ENCODE measurements at regions not wholly inside any gene's neighbourhood (a gene's known extent, or its start where the extent isn't known, plus 50 kb on each side); places are given as distances from the start of the nearest gene placed in this dataset.
"Not testable (repeated sequence)": the region's sequence is repeated elsewhere in the genome, so short reads cannot be mapped to it uniquely, and the experiment has no call there.

- no peak for DNase-seq (ENCODE audit: low spot score)
These were observed 1973.0 kb upstream of the FLRT2 start for GRCh38 chr14:83556746-83557453.

DNA sequence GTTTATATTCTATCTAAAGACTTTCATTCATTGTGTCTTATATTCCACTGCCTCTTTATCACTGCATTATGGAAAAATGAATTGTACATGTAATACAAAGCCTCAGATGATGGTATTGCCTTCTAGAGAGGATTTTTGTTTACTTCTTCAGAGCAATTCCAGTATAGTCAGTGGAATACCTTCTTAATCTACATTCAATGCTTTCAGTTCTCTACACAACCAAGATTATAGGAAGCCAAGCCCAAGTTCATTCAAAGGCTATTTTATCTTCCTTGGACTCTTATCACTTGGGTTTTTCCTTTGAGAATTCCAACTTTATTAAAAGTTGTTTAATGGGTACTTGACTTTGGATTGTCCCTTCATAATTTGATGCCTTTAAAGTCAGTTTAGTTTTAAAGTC lies 1971.0 kb upstream of the FLRT2 start:
- DNase-seq (ENCODE audit: low spot score): no peak

- DNase-seq (ENCODE audit: low spot score): no peak
These were observed 1970.2 kb upstream of the FLRT2 start for GRCh38 chr14:83559721-83560120.

DNA sequence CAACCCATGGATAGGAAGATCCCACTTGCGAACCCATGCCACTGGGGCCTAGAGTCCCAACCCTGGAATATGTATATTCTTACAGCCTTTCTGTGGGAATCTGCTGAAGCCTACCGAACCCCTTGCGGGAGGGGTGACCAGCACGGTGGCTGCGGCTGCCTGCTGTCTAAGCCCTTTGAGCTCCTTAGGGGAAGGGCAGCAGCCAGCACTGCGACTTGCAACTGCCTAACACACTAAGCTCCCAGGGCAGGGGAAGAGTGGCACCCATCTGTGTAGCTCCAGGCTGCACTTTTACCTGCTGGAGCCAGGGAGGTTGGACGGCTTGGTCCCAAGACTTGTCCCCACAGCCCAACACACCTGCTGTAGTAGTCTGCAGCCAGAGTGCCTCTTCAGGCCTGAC lies 1968.7 kb upstream of the FLRT2 start:
- no peak for DNase-seq (ENCODE audit: low spot score)

GRCh38 chr14:83566567-83566966 lies 1963.4 kb upstream of the FLRT2 start:
- DNase-seq (ENCODE audit: low spot score): no peak

GRCh38 chr14:83568141-83568540 lies 1961.8 kb upstream of the FLRT2 start:
- no peak for DNase-seq (ENCODE audit: low spot score)

DNA sequence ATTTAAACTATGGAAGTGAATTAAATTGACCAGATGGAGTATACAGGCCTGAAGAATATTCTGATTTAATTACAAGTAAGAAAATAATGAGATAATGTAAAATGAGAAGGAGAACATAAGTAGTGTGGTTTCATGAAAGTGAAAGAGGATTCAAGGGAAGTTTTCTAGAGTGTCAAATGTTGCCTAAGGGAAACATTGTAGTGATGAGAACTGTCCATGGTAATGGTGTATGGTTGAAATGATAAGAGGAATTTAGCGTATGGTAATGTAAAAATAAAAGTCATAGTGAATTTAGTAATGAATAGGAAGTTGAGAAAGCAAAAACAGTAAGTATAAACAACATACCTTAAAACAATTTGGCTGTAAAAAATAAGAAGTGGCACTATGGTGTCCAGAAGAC lies 1954.6 kb upstream of the FLRT2 start:
- no peak for DNase-seq (ENCODE audit: low spot score)

DNA sequence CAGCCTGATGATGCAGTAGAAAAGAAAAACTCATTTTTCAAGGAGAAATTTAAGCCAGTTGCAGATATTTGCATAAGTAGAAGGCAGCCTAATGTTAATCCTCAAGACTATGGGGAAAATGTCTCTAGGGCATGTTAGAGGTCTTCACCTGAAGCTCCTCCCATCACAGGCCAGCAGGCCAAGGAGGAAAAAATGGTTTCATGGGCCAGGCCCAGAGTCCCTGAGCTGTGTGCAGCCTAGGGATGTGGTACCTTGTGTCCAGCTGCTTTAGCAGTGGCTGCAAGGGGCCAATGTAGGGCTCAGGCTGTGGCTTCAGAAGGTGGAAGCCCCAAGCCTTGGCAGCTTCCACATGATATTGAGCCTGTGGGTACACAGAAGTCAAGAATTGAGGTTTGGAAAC lies 1946.7 kb upstream of the FLRT2 start:
- no peak for DNase-seq (ENCODE audit: low spot score)

DNA sequence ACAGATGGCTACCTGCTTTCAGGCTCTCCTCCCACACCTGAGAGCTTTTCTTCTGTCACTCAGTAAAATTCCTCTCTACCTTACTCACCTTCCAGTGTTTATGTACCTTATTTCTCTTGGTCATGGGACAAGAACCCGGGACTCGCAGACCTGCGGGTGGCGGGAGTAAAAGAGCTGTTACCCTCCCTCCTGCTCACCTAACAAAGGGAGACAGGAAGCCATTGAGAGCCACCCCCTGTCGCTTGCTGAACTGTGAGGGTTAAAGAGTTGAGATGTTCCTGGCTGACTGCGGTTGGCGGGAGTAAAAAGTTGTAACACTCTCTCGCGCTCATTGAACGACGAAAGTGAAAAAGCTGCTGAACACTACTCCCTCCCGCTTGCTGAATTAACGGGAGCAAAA lies 1935.1 kb upstream of the FLRT2 start:
- DNase-seq (ENCODE audit: low spot score): no peak

DNA sequence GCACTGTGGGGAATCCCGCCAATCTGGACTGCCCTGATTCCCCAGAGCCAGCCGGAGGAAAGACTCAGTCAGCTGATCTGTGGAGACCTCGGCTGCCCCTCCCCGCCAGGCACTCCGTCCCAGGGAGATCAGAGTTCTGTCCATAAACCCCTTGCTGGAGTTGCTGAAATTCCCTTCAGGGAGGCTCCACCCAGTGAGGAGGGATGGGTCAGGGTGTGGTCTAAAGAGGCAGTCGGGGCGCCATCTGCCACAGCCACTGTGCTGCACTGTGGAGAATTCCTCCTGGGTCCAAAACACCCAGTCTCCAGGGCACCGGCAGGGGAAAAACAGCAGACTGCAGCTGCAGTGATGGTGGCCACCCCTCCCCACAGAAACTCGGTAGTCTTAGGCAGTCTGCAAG lies 1922.3 kb upstream of the FLRT2 start:
- DNase-seq (ENCODE audit: low spot score): no peak

GRCh38 chr14:83611491-83611890 lies 1918.5 kb upstream of the FLRT2 start:
- no peak for DNase-seq (ENCODE audit: low spot score)

DNA sequence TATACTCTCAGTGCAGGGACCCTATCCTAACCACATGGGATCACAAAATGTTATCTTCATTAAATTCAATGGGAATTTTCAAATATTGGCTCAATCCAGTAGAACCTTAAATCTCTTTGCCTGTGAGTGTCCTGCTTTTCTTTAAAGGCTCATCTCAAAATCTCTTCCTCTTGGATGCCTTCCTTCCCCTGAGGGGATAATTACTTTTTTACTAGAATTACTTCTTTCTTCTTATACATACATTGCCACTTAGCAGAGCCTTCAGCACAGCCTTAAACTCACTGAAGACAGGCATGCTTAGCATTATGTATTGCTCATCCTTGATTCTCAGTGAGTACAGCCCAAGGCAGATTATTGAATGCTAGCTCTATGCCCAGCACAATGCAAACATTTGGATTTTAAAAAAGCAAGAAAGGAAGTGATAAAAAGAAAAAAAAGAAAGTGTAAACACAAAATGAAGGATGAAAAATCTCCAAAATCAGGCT lies 1918.0 kb upstream of the FLRT2 start:
- DNase-seq (ENCODE audit: low spot score): no peak

GRCh38 chr14:83614956-83615355 lies 1915.0 kb upstream of the FLRT2 start:
- DNase-seq (ENCODE audit: low spot score): no peak

- no peak for DNase-seq (ENCODE audit: low spot score)
These were observed 1905.4 kb upstream of the FLRT2 start for GRCh38 chr14:83624541-83624940.

GRCh38 chr14:83632375-83632774 lies 1897.6 kb upstream of the FLRT2 start:
- no peak for DNase-seq (ENCODE audit: low spot score)

DNA sequence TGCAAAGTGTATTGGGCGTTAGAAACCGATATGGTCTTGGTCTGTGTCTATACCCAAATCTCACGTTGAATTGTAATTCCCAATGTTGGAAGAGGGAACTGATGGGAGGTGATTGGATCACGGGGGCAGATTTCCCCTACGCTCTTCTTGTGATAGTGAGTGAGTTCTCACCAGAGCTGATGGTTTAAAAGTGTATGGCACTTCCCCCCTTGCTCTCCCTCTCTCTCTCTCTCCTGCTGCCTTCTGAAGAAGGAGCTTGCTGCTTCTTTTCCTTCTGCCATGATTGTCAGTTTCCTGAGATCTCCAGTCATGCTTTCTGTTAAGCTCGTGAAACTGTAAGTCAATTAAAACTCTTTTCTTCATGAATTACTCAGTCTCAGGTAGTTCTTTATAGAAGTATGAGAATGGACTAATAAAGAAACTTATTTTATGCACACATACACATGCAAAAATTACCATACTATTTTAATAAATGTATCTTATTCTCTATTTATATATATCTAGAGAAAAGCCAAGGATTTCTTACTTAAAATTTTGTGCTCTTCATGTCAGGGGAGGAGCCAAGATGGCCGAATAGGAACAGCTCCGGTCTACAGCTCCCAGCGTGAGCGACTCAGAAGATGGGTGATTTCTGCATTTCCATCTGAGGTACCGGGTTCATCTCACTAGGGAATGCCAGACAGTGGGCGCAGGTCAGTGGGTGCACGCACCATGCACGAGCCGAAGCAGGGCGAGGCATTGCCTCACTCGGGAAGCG lies 1891.0 kb upstream of the FLRT2 start:
- DNase-seq (ENCODE audit: low spot score): no peak

- DNase-seq (ENCODE audit: low spot score): not testable (repeated sequence)
These were observed 1890.5 kb upstream of the FLRT2 start for GRCh38 chr14:83639505-83639875.

- DNase-seq (ENCODE audit: low spot score): no peak
These were observed 1883.7 kb upstream of the FLRT2 start for GRCh38 chr14:83646228-83646627.

DNA sequence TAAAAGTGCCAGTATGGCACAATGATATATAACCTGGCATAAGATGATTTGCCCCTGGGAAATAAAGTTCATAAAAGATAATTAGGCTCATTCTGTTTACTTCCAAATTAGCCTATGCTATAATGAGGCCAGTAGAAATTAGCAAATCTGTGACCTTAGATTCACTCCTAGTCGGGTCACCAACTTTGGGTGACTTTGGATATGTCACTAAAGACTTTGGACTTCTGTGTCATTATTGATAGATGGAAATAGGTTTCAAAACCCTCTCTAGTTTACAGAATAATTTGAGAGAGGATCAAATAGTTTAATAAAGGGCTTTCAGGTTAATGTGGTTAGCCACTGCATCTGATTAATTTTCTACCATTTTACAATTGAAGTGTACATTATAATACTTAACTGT lies 1869.3 kb upstream of the FLRT2 start:
- no peak for DNase-seq (ENCODE audit: low spot score)

- DNase-seq (ENCODE audit: low spot score): no peak
These were observed 1865.6 kb upstream of the FLRT2 start for GRCh38 chr14:83664389-83664788.

DNA sequence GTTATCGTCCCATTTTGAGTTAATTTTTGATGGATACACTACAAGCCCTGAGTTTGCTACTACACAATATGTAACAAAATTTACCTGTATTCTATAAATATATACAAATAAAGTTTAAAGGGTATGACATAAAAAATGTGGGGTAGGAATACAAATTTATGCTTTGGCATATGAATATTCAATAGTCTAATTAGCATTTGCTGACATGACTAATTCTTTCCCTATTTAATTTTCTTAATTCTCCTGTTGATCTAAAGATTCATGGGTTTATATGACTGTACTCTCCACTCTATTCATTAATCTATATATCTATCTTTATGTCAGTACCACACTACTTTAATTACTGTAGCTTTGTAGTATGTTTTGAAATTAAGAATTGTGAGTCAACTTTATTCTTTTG lies 1840.7 kb upstream of the FLRT2 start:
- no peak for DNase-seq (ENCODE audit: low spot score)

DNA sequence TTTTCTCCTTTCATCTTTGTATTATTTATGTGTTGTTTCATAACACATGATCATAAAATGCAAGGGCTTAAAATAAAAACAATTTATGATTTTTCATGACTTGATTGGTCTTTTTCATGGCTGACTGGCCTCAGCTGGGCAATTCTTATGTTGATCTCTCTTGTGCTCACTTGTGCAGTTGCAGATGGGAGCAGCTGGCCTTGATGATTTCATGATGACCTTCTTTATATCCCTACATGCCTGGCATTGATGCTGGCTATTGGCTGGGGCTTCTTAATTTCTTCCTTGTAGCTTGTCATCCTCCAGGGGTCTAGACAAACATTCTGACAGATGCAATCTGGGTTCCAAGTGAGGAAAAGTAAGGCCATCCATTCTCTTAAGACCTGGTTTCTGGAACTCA lies 1832.8 kb upstream of the FLRT2 start:
- no peak for DNase-seq (ENCODE audit: low spot score)

DNA sequence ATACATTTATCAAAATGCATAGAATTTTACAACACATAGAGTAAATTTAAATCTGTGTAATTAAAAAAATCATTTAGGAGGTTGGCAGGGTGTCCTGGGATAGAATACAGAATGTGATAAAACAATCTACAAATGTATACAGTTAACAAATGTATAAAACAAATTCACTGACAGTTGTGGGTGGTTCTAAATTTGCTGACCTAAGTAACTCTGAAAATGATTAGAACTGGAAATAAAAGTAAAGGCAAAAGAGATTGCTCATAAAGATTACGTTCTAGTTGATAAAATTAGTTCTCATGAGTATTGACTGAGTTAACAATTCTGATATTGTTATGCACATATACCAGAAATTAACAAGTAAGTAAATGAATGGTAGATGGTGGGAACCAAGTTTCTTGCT lies 1827.3 kb upstream of the FLRT2 start:
- no peak for DNase-seq (ENCODE audit: low spot score)
